Body of pancreas (tissue), 4 donors: ENCODE measurements at regions not wholly inside any gene's neighbourhood (a gene's known extent, or its start where the extent isn't known, plus 50 kb on each side); places are given as distances from the start of the nearest gene placed in this dataset.
A peak's percentile ranks its signal among the peaks of the same experiment; 100 is the strongest.

Experiments used
- ATAC-seq: fragments of 150-250 bp; one replicate; pipeline ENCODE4 v1.9.1; 2016
- DNase-seq, 4 donors: peaks; one replicate each; pipeline ENCODE4 v3.0.0-alpha.2; 2019
- H3K27ac ChIP-seq, 4 donors: fragments of 200-600 bp; sonication (generic); 1 replicate in 3 of 4; 2 replicates in 1 of 4; pipeline versions ENCODE4 v1.5.1 to v1.6.1; 2016 to 2019; ENCODE audit warnings: mild to moderate bottlenecking in 1 of 4, mixed read lengths in 1 of 4, moderate library complexity in 1 of 4
- H3K27me3 ChIP-seq, 2 donors: fragments of 200-600 bp; sonication (generic); one replicate each; pipeline ENCODE4 v1.6.0; 2016; ENCODE audit warnings: mild to moderate bottlenecking in 1 of 2
- H3K36me3 ChIP-seq, 2 donors: fragments of 200-600 bp; sonication (generic); replicated peaks in 1 of 2; 2 replicates each; pipeline ENCODE4 v1.5.1; 2016; ENCODE audit warnings: low read depth in 2 of 2; ENCODE audit not compliant: insufficient read depth in 1 of 2
- H3K4me1 ChIP-seq: fragments of 200-600 bp; sonication (generic); one replicate; pipeline ENCODE4 v1.6.0; 2016
- H3K4me3 ChIP-seq, 2 donors: fragments of 200-600 bp; sonication (generic); 1 replicate in 1 of 2; 2 replicates in 1 of 2; pipeline ENCODE4 v1.5.1; 2016 to 2019
- H3K9me3 ChIP-seq, 3 donors: fragments of 200-600 bp; sonication (generic); 1 replicate in 2 of 3; 2 replicates in 1 of 3; pipeline ENCODE4 v1.5.1; 2016
- CTCF ChIP-seq, 7 experiments: fragments of 450-650 bp in 4 of 7; fragments of 200-600 bp in 3 of 7; sonication (generic) in 3 of 7; IDR thresholded peaks; one replicate each; pipeline ENCODE4 v1.5.1; 2016 to 2019; ENCODE audit warnings: antibody characterized with exemption in 7 of 7
- POLR2A ChIP-seq, 3 donors: fragments of 450-650 bp; IDR thresholded peaks; one replicate each; pipeline ENCODE4 v1.6.1; 2016; ENCODE audit warnings: antibody characterized with exemption in 3 of 3, mild to moderate bottlenecking in 2 of 3
- WGBS, 2 donors: methylation state at CpG; one replicate each; pipeline ENCODE4 v1.1.5; 2017; 5-methylcytosine and 5-hydroxymethylcytosine counted together
- intact Hi-C: fragments of 100-400 bp; cut with DNase I; formaldehyde crosslinking; loops from one replicate; pipeline ENCODE4 v1.15.1; 2023

GRCh38 chr17:72299100-72299499 is 178.3 kb downstream of the SOX9 start:
- H3K27ac ChIP-seq: no peak overlapping the region
- no peaks in the 10 kb centered on the region for H3K36me3 ChIP-seq
- no peak for ATAC-seq

GRCh38 chr17:72299592-72299991 is 178.8 kb downstream of the SOX9 start:
- DNase-seq: no peak
- H3K4me3 ChIP-seq: no peak overlapping the region
- no peaks in the 10 kb centered on the region for H3K36me3 ChIP-seq
- H3K27ac ChIP-seq: no peak overlapping the region
- no peaks in the 10 kb centered on the region for H3K27me3 ChIP-seq
- TF ChIP-seq POLR2A (IDR thresholded peaks at IDR 0.05): no peak
- no peak for TF ChIP-seq CTCF (IDR thresholded peaks at IDR 0.05)
- no peaks in the 10 kb centered on the region for H3K4me1 ChIP-seq
- WGBS, 2 donors: 60 to 77% methylated on average over 5 of the region's 5 CpGs
- no peaks in the 10 kb centered on the region for H3K9me3 ChIP-seq
- no peak for ATAC-seq
- intact Hi-C loops: no loop called here

More at GRCh38 chr17:72299100-72299499, 178.3 kb downstream of the SOX9 start:
- no peak for DNase-seq
- intact Hi-C loops: no loop called here
- Histone ChIP-seq H3K27me3 (no peaks in the 10 kb centered on the region), H3K4me1 (no peaks in the 10 kb centered on the region), H3K4me3 (no peak overlapping the region), H3K9me3 (no peaks in the 10 kb centered on the region)
- no peak for TF ChIP-seq POLR2A (IDR thresholded peaks at IDR 0.05)
- no peak for TF ChIP-seq CTCF (IDR thresholded peaks at IDR 0.05)
- 36 to 46% methylated on average over 4 of the region's 4 CpGs for WGBS, 2 donors

GRCh38 chr17:72301887-72302286 is 181.1 kb downstream of the SOX9 start:
- H3K4me3 ChIP-seq: no peak overlapping the region
- no peaks in the 10 kb centered on the region for H3K4me1 ChIP-seq
- WGBS, 2 donors: 35 to 38% methylated on average over 2 of the region's 2 CpGs
- no peak for ATAC-seq
- no peaks in the 10 kb centered on the region for H3K27me3 ChIP-seq
- no peak overlapping the region for H3K27ac ChIP-seq
- no peaks in the 10 kb centered on the region for H3K36me3 ChIP-seq
- H3K9me3 ChIP-seq: no peaks in the 10 kb centered on the region
- no peak for TF ChIP-seq POLR2A (IDR thresholded peaks at IDR 0.05)
- no peak for TF ChIP-seq CTCF (IDR thresholded peaks at IDR 0.05)
- peak in 2 of 4 donors; percentile 12 to 21 for DNase-seq
- intact Hi-C loops: no loop called here

GRCh38 chr17:72302735-72303134 is 181.9 kb downstream of the SOX9 start:
- Histone ChIP-seq H3K4me3 (no peak overlapping the region), H3K9me3 (no peaks in the 10 kb centered on the region), H3K36me3 (no peaks in the 10 kb centered on the region), H3K27ac (no peak overlapping the region), H3K27me3 (no peaks in the 10 kb centered on the region), H3K4me1 (no peaks in the 10 kb centered on the region)
- WGBS, 2 donors: 73 to 79% methylated on average over 4 of the region's 4 CpGs
- DNase-seq: no peak
- no peak for ATAC-seq
- intact Hi-C loops: no loop called here
- TF ChIP-seq CTCF (IDR thresholded peaks at IDR 0.05) (no peak), POLR2A (IDR thresholded peaks at IDR 0.05) (no peak)
